Body of pancreas (tissue), 4 donors: ENCODE measurements at regions not wholly inside any gene's neighbourhood (a gene's known extent, or its start where the extent isn't known, plus 50 kb on each side); places are given as distances from the start of the nearest gene placed in this dataset.

Experiments used
- POLR2A ChIP-seq, 3 donors: fragments of 450-650 bp; IDR thresholded peaks; one replicate each; pipeline ENCODE4 v1.6.1; 2016; ENCODE audit warnings: antibody characterized with exemption in 3 of 3, mild to moderate bottlenecking in 2 of 3
- TF ChIP-seq, protein P1 (sequence below), 7 experiments: fragments of 450-650 bp in 4 of 7; fragments of 200-600 bp in 3 of 7; sonication (generic) in 3 of 7; IDR thresholded peaks; one replicate each; pipeline ENCODE4 v1.5.1; 2016 to 2019; ENCODE audit warnings: antibody characterized with exemption in 7 of 7

DNA sequence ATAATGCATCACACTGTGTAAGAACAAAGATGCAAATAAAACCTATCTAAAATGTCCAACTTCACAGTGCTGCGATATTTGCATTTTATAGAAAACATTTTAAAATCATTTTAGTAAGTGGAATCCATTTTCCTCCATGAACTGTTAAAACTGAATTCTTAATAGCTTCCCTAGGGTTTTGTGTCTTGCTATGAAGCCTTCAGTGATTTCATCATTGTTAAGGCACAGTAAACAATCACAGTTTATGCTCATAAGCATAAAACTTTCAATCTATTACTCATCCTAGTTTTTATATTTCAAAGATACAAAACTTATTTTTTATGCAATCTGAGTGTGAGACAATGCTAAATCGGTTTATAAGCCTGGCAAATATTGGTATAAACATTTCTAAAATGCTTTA lies 509.7 kb downstream of the TUSC7 start:
- TF ChIP-seq, protein P1, sequence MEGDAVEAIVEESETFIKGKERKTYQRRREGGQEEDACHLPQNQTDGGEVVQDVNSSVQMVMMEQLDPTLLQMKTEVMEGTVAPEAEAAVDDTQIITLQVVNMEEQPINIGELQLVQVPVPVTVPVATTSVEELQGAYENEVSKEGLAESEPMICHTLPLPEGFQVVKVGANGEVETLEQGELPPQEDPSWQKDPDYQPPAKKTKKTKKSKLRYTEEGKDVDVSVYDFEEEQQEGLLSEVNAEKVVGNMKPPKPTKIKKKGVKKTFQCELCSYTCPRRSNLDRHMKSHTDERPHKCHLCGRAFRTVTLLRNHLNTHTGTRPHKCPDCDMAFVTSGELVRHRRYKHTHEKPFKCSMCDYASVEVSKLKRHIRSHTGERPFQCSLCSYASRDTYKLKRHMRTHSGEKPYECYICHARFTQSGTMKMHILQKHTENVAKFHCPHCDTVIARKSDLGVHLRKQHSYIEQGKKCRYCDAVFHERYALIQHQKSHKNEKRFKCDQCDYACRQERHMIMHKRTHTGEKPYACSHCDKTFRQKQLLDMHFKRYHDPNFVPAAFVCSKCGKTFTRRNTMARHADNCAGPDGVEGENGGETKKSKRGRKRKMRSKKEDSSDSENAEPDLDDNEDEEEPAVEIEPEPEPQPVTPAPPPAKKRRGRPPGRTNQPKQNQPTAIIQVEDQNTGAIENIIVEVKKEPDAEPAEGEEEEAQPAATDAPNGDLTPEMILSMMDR (IDR thresholded peaks at IDR 0.05), result no peak
- no peak for TF ChIP-seq POLR2A (IDR thresholded peaks at IDR 0.05)
